H1 (cell line): ENCODE measurements at regions not wholly inside any gene's neighbourhood (a gene's known extent, or its start where the extent isn't known, plus 50 kb on each side); places are given as distances from the start of the nearest gene placed in this dataset.

Experiments
- CTCF ChIA-PET: fragments of 300-600 bp; sonication (Branson Sonifier 250); formaldehyde crosslinking; loops from one replicate; lab custom pipeline; 2021; ENCODE audit not compliant: partially characterized antibody; lab: Charles Lee
- POLR2A ChIA-PET: fragments of 300-600 bp; sonication (Branson Sonifier 250); formaldehyde crosslinking; loops from one replicate; lab custom pipeline; 2021; ENCODE audit warnings: inconsistent platforms; ENCODE audit not compliant: partially characterized antibody; lab: Charles Lee
- DNase-seq, 2 experiments: peaks; one replicate each; pipeline versions ENCODE4 v3.0.0 to v3.0.0-alpha.2; 2010 to 2022; ENCODE audit warnings: low spot score in 2 of 2, low read depth in 1 of 2, mixed read lengths in 1 of 2
- FAIRE-seq: peaks from 2 replicates; lab custom pipeline; 2011; peaks lifted over from hg19 to GRCh38; lab: Jason Lieb, UNC
- H2AFZ ChIP-seq: 2 replicates; pipeline ENCODE4 v1.8.1; 2012; ENCODE audit warnings: low read length, inconsistent platforms
- H2AK5ac ChIP-seq: 2 replicates; pipeline ENCODE4 v1.6.1; 2013; ENCODE audit warnings: low read depth, low read length
- H2BK120ac ChIP-seq: replicated peaks from 2 replicates; pipeline ENCODE3; 2013; ENCODE audit warnings: low read depth, low read length, inconsistent platforms
- H2BK12ac ChIP-seq: 2 replicates; pipeline ENCODE4 v1.6.1; 2013; ENCODE audit warnings: low read depth, low read length
- H2BK15ac ChIP-seq: 2 replicates; pipeline ENCODE4 v1.6.1; 2013; ENCODE audit warnings: low read length
- H2BK20ac ChIP-seq: 2 replicates; pipeline ENCODE4 v1.6.1; 2013; ENCODE audit warnings: low read length
- H2BK5ac ChIP-seq: 2 replicates; pipeline ENCODE4 v1.6.1; 2013; ENCODE audit warnings: low read depth, low read length
- H3K14ac ChIP-seq: 2 replicates; pipeline ENCODE4 v1.6.1; 2013; ENCODE audit warnings: inconsistent platforms; ENCODE audit not compliant: insufficient read length
- H3K18ac ChIP-seq: 2 replicates; pipeline ENCODE4 v1.6.1; 2013; ENCODE audit warnings: low read length; ENCODE audit errors: extremely low read depth
- H3K23ac ChIP-seq: 2 replicates; pipeline ENCODE4 v1.6.1; 2013; ENCODE audit warnings: inconsistent platforms; ENCODE audit not compliant: insufficient read length
- H3K23me2 ChIP-seq: 2 replicates; pipeline ENCODE4 v1.6.1; 2013; ENCODE audit warnings: low read depth, low read length
- H3K27ac ChIP-seq: 2 replicates; pipeline ENCODE4 v1.6.1; 2011; ENCODE audit warnings: low read depth, low read length, inconsistent platforms
- H3K27me3 ChIP-seq, 4 experiments: replicated peaks in 1 of 4; 1 replicate in 1 of 4; 2 replicates in 3 of 4; pipeline versions ENCODE4 v1.6.1 to v1.8.1; 2011 to 2013; ENCODE audit warnings: low read length in 3 of 4, mild to moderate bottlenecking in 3 of 4, inconsistent platforms in 2 of 4, mixed read lengths in 2 of 4, moderate library complexity in 1 of 4; ENCODE audit not compliant: control insufficient read depth in 3 of 4, insufficient read depth in 3 of 4; ENCODE audit errors: extremely low read depth in 1 of 4
- H3K36me3 ChIP-seq, 4 experiments: 2 replicates each; pipeline versions ENCODE4 v1.6.1 to v1.8.1; 2011 to 2013; ENCODE audit warnings: mild to moderate bottlenecking in 4 of 4, low read length in 3 of 4, moderate library complexity in 2 of 4, control low read depth in 1 of 4, inconsistent platforms in 1 of 4; ENCODE audit not compliant: insufficient read depth in 4 of 4, control insufficient read depth in 2 of 4
- H3K4ac ChIP-seq: replicated peaks from 2 replicates; pipeline ENCODE3; 2013; ENCODE audit warnings: low read length, low read depth, mixed read lengths, inconsistent platforms; ENCODE audit not compliant: insufficient read length
- H3K4me1 ChIP-seq, 4 experiments: replicated peaks in 1 of 4; 1 replicate in 1 of 4; 2 replicates in 3 of 4; pipeline versions ENCODE4 v1.6.1 to v1.8.1; 2011 to 2013; ENCODE audit warnings: low read length in 3 of 4, inconsistent platforms in 2 of 4, mixed read lengths in 1 of 4; ENCODE audit not compliant: insufficient read depth in 4 of 4, control insufficient read depth in 3 of 4
- H3K4me2 ChIP-seq, 2 experiments: 2 replicates each; pipeline versions ENCODE4 v1.6.1 to v1.8.1; 2011 to 2013; ENCODE audit warnings: low read depth in 2 of 2, low read length in 2 of 2, control low read depth in 1 of 2, inconsistent platforms in 1 of 2, mild to moderate bottlenecking in 1 of 2; ENCODE audit not compliant: insufficient read depth in 1 of 2
- H3K4me3 ChIP-seq, 4 experiments: fragments of 200-600, 300-600 bp in 1 of 4; sonication (generic), shearing (Covaris generic), sonication (Bioruptor Twin) in 1 of 4; 2 replicates each; pipeline versions ENCODE4 v1.5.1 to v1.8.1; 2011 to 2016; ENCODE audit warnings: low read length in 4 of 4, low read depth in 3 of 4, control low read depth in 2 of 4, inconsistent platforms in 2 of 4, mild to moderate bottlenecking in 2 of 4, mixed read lengths in 1 of 4, moderate library complexity in 1 of 4; ENCODE audit not compliant: insufficient read depth in 2 of 4; ENCODE audit errors: extremely low read depth in 1 of 4
- H3K56ac ChIP-seq: replicated peaks from 2 replicates; pipeline ENCODE3; 2013; ENCODE audit warnings: low read depth, mild to moderate bottlenecking, mixed read lengths, low read length, inconsistent platforms; ENCODE audit not compliant: insufficient read length
- H3K79me1 ChIP-seq: 2 replicates; pipeline ENCODE4 v1.6.1; 2013; ENCODE audit warnings: low read depth, low read length, control low read depth
- H3K79me2 ChIP-seq, 2 experiments: 2 replicates each; pipeline versions ENCODE4 v1.6.1 to v1.8.1; 2012 to 2013; ENCODE audit warnings: low read length in 2 of 2, mild to moderate bottlenecking in 2 of 2, inconsistent platforms in 1 of 2; ENCODE audit not compliant: insufficient read depth in 2 of 2, control insufficient read depth in 1 of 2
- H3K9ac ChIP-seq, 4 experiments: replicated peaks in 1 of 4; 1 replicate in 1 of 4; 2 replicates in 3 of 4; pipeline versions ENCODE4 v1.6.1 to v1.8.1; 2011 to 2013; ENCODE audit warnings: low read depth in 3 of 4, low read length in 3 of 4, control low read depth in 2 of 4, mild to moderate bottlenecking in 2 of 4, moderate library complexity in 2 of 4, inconsistent platforms in 1 of 4; ENCODE audit errors: extremely low read depth in 1 of 4
- H3K9me3 ChIP-seq, 2 experiments: 2 replicates each; pipeline versions ENCODE4 v1.6.1 to v1.8.1; 2012 to 2013; ENCODE audit warnings: mild to moderate bottlenecking in 2 of 2, moderate library complexity in 2 of 2, control low read depth in 1 of 2, inconsistent platforms in 1 of 2, low read depth in 1 of 2, low read length in 1 of 2, mixed read lengths in 1 of 2; ENCODE audit not compliant: insufficient read depth in 2 of 2
- H4K20me1 ChIP-seq, 2 experiments: replicated peaks in 1 of 2; 2 replicates each; pipeline versions ENCODE3 to v1.8.1; 2011 to 2013; ENCODE audit warnings: inconsistent platforms in 2 of 2, low read length in 2 of 2, mild to moderate bottlenecking in 1 of 2; ENCODE audit not compliant: insufficient read depth in 2 of 2, control insufficient read depth in 1 of 2
- H4K5ac ChIP-seq: 2 replicates; pipeline ENCODE4 v1.6.1; 2013; ENCODE audit warnings: low read length, low read depth, mixed read lengths, inconsistent platforms; ENCODE audit not compliant: insufficient read length
- H4K8ac ChIP-seq: 2 replicates; pipeline ENCODE4 v1.8.0; 2013; ENCODE audit warnings: mild to moderate bottlenecking, moderate library complexity, low read length, inconsistent platforms; ENCODE audit not compliant: insufficient read depth; ENCODE audit errors: extremely low read depth
- H4K91ac ChIP-seq: replicated peaks from 2 replicates; pipeline ENCODE3; 2013; ENCODE audit warnings: low read length, mixed read lengths, inconsistent platforms; ENCODE audit not compliant: insufficient read length
- EP300 ChIP-seq, 2 experiments: IDR thresholded peaks; 1 replicate in 1 of 2; 2 replicates in 1 of 2; pipeline ENCODE4 v1.6.1; 2011 to 2012; ENCODE audit warnings: low read depth in 2 of 2, low read length in 2 of 2, mild to moderate bottlenecking in 2 of 2, borderline replicate concordance in 1 of 2, inconsistent platforms in 1 of 2, moderate library complexity in 1 of 2
- GABPA ChIP-seq: IDR thresholded peaks from 2 replicates; pipeline ENCODE4 v1.6.1; 2011; ENCODE audit warnings: mild to moderate bottlenecking, low read length, moderate library complexity, borderline replicate concordance; ENCODE audit not compliant: insufficient read depth
- GTF2F1 ChIP-seq: IDR thresholded peaks from 2 replicates; pipeline ENCODE4 v1.6.1; 2012; ENCODE audit warnings: low read depth, low read length, improper control_type of control experiment, borderline replicate concordance
- JUN ChIP-seq: IDR thresholded peaks from 2 replicates; pipeline ENCODE4 v1.6.1; 2011; ENCODE audit warnings: low read depth, mild to moderate bottlenecking, improper control_type of control experiment, low read length
- MAFK ChIP-seq: IDR thresholded peaks from 2 replicates; pipeline ENCODE4 v1.6.1; 2012; ENCODE audit warnings: low read depth, mild to moderate bottlenecking, improper control_type of control experiment, low read length
- MAX ChIP-seq: IDR thresholded peaks from 2 replicates; pipeline ENCODE4 v1.6.1; 2012; ENCODE audit warnings: inconsistent platforms
- POLR2AphosphoS5 ChIP-seq: IDR thresholded peaks from 2 replicates; pipeline ENCODE4 v1.6.1; 2011; ENCODE audit warnings: low read depth, low read length
- RNF2 ChIP-seq: fragments of 200-900, 300-1000 bp; sonication (generic); IDR thresholded peaks from 2 replicates; pipeline ENCODE4 v1.7.1; 2016; ENCODE audit warnings: borderline replicate concordance, low read depth, mild to moderate bottlenecking, antibody characterized with exemption, low read length; ENCODE audit not compliant: poor library complexity, severe bottlenecking; ENCODE audit errors: missing control alignments
- SUZ12 ChIP-seq: fragments of 200-600 bp; sonication (generic); IDR thresholded peaks from 2 replicates; pipeline ENCODE4 v1.6.1; 2012; ENCODE audit warnings: mild to moderate bottlenecking, inconsistent platforms, low read length, moderate library complexity, mixed read lengths
- YY1 ChIP-seq: IDR thresholded peaks from 2 replicates; pipeline ENCODE4 v1.6.1; 2011; ENCODE audit warnings: low read depth, mild to moderate bottlenecking, low read length
- WGBS, 2 experiments: shearing (Covaris generic) in 1 of 2; methylation state at CpG; one replicate each; pipeline versions ENCODE4 v1.1.6 to v1.1.7; 2013 to 2015; ENCODE audit warnings: low lambda C conversion rate in 2 of 2, mixed read lengths in 2 of 2, inconsistent platforms in 1 of 2, low coverage in 1 of 2, missing lambda C conversion rate in 1 of 2; ENCODE audit not compliant: insufficient replicate concordance in 2 of 2, insufficient coverage in 1 of 2, insufficient read length in 1 of 2; ENCODE audit errors: extremely low coverage in 1 of 2, missing lambda C conversion rate in 1 of 2; 5-methylcytosine and 5-hydroxymethylcytosine counted together
- TF ChIP-seq, protein P1 (sequence below), 3 experiments: IDR thresholded peaks; 1 replicate in 2 of 3; 2 replicates in 1 of 3; pipeline versions ENCODE4 v1.5.1 to v1.6.1; 2011; ENCODE audit warnings: low read length in 3 of 3, mild to moderate bottlenecking in 3 of 3, inconsistent platforms in 2 of 3, low read depth in 1 of 3, moderate library complexity in 1 of 3; ENCODE audit not compliant: insufficient read depth in 1 of 3; ENCODE audit errors: control extremely low read depth in 1 of 3

DNA sequence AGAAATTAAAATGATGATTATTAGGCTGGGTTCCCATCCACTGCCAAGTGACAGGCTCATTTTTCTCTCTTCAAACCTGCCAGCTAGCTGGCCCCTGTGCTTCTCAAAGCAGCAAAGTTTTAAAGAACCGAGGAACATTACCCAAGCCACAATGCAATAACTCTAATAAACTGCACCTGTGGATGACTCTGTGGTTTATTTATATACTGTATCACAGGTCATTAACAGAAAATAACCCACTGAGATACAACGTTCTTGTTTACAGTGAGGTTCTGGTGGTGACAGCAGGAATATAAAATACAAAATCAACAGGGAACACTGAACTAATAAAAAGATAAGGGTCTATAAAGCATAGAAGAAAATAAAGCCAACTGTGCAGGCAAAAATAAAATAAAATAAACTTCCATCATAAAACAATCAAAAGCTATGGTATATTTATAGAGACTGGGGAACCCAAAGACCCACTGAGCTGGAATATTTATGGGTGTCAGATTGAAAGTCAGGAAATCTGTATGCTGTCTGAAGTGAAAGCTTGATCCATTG is 472.9 kb downstream of the NOVA1 start:
- WGBS, 2 experiments, result 80% methylated on average over 2 of the region's 2 CpGs; no CpG with 5 or more reads in 1 of the 2 experiments
- no peak for FAIRE-seq
- TF ChIP-seq GTF2F1, result no peak
- no peak for TF ChIP-seq GABPA
- TF ChIP-seq EP300 (IDR thresholded peaks at IDR 0.05; ENCODE audit: borderline replicate concordance in 1 of 2, low read depth in 2 of 2, low read length in 2 of 2), result no peak
- no peak for TF ChIP-seq YY1
- no peak for TF ChIP-seq JUN
- no peak for TF ChIP-seq MAFK
- TF ChIP-seq, protein P1, sequence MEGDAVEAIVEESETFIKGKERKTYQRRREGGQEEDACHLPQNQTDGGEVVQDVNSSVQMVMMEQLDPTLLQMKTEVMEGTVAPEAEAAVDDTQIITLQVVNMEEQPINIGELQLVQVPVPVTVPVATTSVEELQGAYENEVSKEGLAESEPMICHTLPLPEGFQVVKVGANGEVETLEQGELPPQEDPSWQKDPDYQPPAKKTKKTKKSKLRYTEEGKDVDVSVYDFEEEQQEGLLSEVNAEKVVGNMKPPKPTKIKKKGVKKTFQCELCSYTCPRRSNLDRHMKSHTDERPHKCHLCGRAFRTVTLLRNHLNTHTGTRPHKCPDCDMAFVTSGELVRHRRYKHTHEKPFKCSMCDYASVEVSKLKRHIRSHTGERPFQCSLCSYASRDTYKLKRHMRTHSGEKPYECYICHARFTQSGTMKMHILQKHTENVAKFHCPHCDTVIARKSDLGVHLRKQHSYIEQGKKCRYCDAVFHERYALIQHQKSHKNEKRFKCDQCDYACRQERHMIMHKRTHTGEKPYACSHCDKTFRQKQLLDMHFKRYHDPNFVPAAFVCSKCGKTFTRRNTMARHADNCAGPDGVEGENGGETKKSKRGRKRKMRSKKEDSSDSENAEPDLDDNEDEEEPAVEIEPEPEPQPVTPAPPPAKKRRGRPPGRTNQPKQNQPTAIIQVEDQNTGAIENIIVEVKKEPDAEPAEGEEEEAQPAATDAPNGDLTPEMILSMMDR (IDR thresholded peaks at IDR 0.05; ENCODE audit: control extremely low read depth in 1 of 3, insufficient read depth in 1 of 3, low read depth in 1 of 3, low read length in 3 of 3), result no peak
- TF ChIP-seq RNF2, result no peak
- TF ChIP-seq SUZ12, result no peak
- no peak for TF ChIP-seq POLR2AphosphoS5
- TF ChIP-seq MAX, result no peak

More for the DNA sequence above, 472.9 kb downstream of the NOVA1 start:
- H2BK5ac ChIP-seq, result no peak overlapping the region
- H2AK5ac ChIP-seq, result no peak overlapping the region
- H3K9ac ChIP-seq, result no peak overlapping the region
- CTCF ChIA-PET, result no interaction called here
- H3K56ac ChIP-seq, result no peak overlapping the region
- H2BK120ac ChIP-seq, result no peak overlapping the region
- H3K27me3 ChIP-seq, result no peaks in the 10 kb centered on the region
- no peak overlapping the region for H4K8ac ChIP-seq
- no peak overlapping the region for H3K4me3 ChIP-seq
- H3K36me3 ChIP-seq, result no peaks in the 10 kb centered on the region
- H3K4ac ChIP-seq, result no peak overlapping the region
- no peak overlapping the region for H2BK20ac ChIP-seq
- H3K4me1 ChIP-seq, result no peaks in the 10 kb centered on the region; a peak in 1 of 7 replicates
- POLR2A ChIA-PET, result no interaction called here
- no peak overlapping the region for H2BK15ac ChIP-seq
- DNase-seq, result no peak
- H3K79me1 ChIP-seq, result no peaks in the 10 kb centered on the region
- no peak overlapping the region for H2AFZ ChIP-seq
- no peak overlapping the region for H3K27ac ChIP-seq
- H3K23me2 ChIP-seq, result no peaks in the 10 kb centered on the region
- H3K14ac ChIP-seq, result no peak overlapping the region
- H3K79me2 ChIP-seq, result no peaks in the 10 kb centered on the region
- H3K9me3 ChIP-seq, result no peaks in the 10 kb centered on the region
- no peak overlapping the region for H2BK12ac ChIP-seq
- H4K91ac ChIP-seq, result no peak overlapping the region
- H3K4me2 ChIP-seq, result no peak overlapping the region
- no peaks in the 10 kb centered on the region for H4K20me1 ChIP-seq
- H3K23ac ChIP-seq, result no peak overlapping the region
- H4K5ac ChIP-seq, result no peak overlapping the region
- no peak overlapping the region for H3K18ac ChIP-seq
